Heart left ventricle (tissue), 16 donors: ENCODE measurements at regions not wholly inside any gene's neighbourhood (a gene's known extent, or its start where the extent isn't known, plus 50 kb on each side); places are given as distances from the start of the nearest gene placed in this dataset.

Experiments
- ATAC-seq, 4 donors: fragments of 200-7000 bp; cut with Tn5 transposase; one replicate each; pipeline ENCODE4 v1.9.1; 2020 to 2022; ENCODE audit warnings: moderate library complexity in 4 of 4, mild to moderate bottlenecking in 3 of 4, moderate number of reproducible peaks in 1 of 4
- DNase-seq, 5 donors: peaks; one replicate each; pipeline ENCODE4 v3.0.0-alpha.2; 2020
- H3K27ac ChIP-seq, 12 donors: fragments of 200-600 bp; sonication (generic) in 4 of 12; one replicate each; pipeline versions ENCODE4 v1.5.0 to v1.8.0; 2016 to 2022; ENCODE audit warnings: mild to moderate bottlenecking in 2 of 12
- H3K27me3 ChIP-seq, 9 donors: fragments of 200-600 bp; sonication (generic) in 2 of 9; one replicate each; pipeline versions ENCODE4 v1.5.1 to v1.8.0; 2016 to 2022; ENCODE audit warnings: mild to moderate bottlenecking in 3 of 9
- H3K36me3 ChIP-seq, 9 donors: fragments of 200-600 bp; sonication (generic) in 2 of 9; one replicate each; pipeline versions ENCODE4 v1.5.0 to v1.8.0; 2018 to 2022; ENCODE audit warnings: mild to moderate bottlenecking in 2 of 9
- H3K4me1 ChIP-seq, 12 donors: fragments of 200-600 bp; sonication (generic) in 4 of 12; one replicate each; pipeline versions ENCODE4 v1.5.0 to v1.8.0; 2016 to 2022; ENCODE audit warnings: mild to moderate bottlenecking in 3 of 12
- H3K4me3 ChIP-seq, 12 donors: fragments of 200-600 bp; sonication (generic) in 4 of 12; one replicate each; pipeline versions ENCODE4 v1.5.0 to v1.8.0; 2017 to 2022; ENCODE audit warnings: mild to moderate bottlenecking in 9 of 12, moderate library complexity in 4 of 12
- H3K9me3 ChIP-seq, 12 donors: fragments of 200-600 bp; sonication (generic) in 4 of 12; one replicate each; pipeline versions ENCODE4 v1.5.0 to v1.8.0; 2016 to 2022; ENCODE audit warnings: mild to moderate bottlenecking in 1 of 12
- POLR2A ChIP-seq, 2 donors: fragments of 450-650 bp; IDR thresholded peaks; one replicate each; pipeline ENCODE4 v1.6.1; 2017; ENCODE audit warnings: antibody characterized with exemption in 2 of 2, mild to moderate bottlenecking in 2 of 2, moderate library complexity in 2 of 2
- WGBS, 4 donors: extraction: QIAGEN DNeasy Blood & Tissue Kit in 2 of 4; methylation state at CpG; one replicate each; pipeline versions ENCODE4 v1.1.5 to v1.1.7; 2013 to 2018; 5-methylcytosine and 5-hydroxymethylcytosine counted together
- intact Hi-C, 10 donors: fragments of 100-400 bp; cut with DNase I; formaldehyde crosslinking; loops; one replicate each; pipeline versions ENCODE4 v1.11.1 to v1.14.2; 2022
- TF ChIP-seq, protein P1 (sequence below), 12 donors: fragments of 200-600 bp; sonication (generic) in 4 of 12; IDR thresholded peaks; one replicate each; pipeline versions ENCODE4 v1.5.0 to v1.8.0; 2018 to 2022; ENCODE audit warnings: antibody characterized with exemption in 12 of 12, mild to moderate bottlenecking in 5 of 12
- donor health status: ischemic (EF 13 %, LVEDD 7.1; RV severe dilation, severe dysfunction).
- donor health status: healthy with polysubstance abuse.
- donor health status: DM: no; HTN: yes; CAD: no.
- donor health status: DM: no; HTN: no; CAD: no.
- donor health status: ischemic (EF 25% LVEDD 6.9; RV normal size, moderate dysfunction).
- donor health status: ischemic (EF 25% LVEDD 5.7; RV mildly dilated, moderate dysfunction).
- donor health status: healthy.
- donor health status: DM: yes; HTN: yes; CAD: no.
- donor health status: ischemic (EF 35%, LVEDD 5.7; RV mildly dilated, moderate dysfunction).
- donor health status: nonischemic (EF 11% LVEDD 7.7; RV severe dilation, severe dysfunction).
- donor health status: DM: yes; HTN: yes; CAD: no.
- donor health status: PGD.
- donor health status: ischemic (EF 29% LVEDD 5.4; RV normal size, mild dysfunction).
- donor health status: nonischemic (EF 23%, LVEDD 6.1; RV moderate dilation, normal function).

DNA sequence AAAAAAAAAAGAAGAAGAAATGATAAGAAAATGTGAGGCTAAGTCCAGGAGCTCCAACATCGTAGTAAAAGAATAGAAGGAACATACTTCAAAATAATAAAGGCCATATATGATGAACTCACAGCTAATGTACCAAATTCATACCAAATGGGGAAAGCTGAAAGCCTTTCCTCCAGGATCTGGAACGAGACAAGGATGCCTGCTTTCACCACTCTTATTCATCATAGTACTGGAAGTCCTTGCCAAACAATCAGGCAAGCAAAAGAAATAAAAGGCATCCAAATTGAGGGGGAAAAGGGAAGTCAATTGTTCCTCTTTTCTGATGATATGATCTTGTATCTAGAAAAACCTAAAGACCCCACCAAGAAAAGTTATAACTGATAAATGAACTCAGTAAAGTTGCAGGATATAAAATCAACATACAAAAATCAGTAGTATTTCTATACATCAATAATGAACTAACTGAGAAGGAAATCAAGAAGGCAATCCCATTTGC is 170.6 kb downstream of the METTL4 start:
- TF ChIP-seq, protein P1, sequence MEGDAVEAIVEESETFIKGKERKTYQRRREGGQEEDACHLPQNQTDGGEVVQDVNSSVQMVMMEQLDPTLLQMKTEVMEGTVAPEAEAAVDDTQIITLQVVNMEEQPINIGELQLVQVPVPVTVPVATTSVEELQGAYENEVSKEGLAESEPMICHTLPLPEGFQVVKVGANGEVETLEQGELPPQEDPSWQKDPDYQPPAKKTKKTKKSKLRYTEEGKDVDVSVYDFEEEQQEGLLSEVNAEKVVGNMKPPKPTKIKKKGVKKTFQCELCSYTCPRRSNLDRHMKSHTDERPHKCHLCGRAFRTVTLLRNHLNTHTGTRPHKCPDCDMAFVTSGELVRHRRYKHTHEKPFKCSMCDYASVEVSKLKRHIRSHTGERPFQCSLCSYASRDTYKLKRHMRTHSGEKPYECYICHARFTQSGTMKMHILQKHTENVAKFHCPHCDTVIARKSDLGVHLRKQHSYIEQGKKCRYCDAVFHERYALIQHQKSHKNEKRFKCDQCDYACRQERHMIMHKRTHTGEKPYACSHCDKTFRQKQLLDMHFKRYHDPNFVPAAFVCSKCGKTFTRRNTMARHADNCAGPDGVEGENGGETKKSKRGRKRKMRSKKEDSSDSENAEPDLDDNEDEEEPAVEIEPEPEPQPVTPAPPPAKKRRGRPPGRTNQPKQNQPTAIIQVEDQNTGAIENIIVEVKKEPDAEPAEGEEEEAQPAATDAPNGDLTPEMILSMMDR (IDR thresholded peaks at IDR 0.05): no peak
- TF ChIP-seq POLR2A (IDR thresholded peaks at IDR 0.05): no peak
- WGBS, 4 donors: 60 to 68% (median 63%) methylated on average over 2 of the region's 2 CpGs
- ATAC-seq (no peak), DNase-seq (no peak)
- no peaks in the 10 kb centered on the region for H3K36me3 ChIP-seq
- no peak overlapping the region for H3K4me3 ChIP-seq
- intact Hi-C loops: no loop called here
- peaks cover 0 to 3% (median 0%) of the 10 kb centered on the region in 12 donors for H3K9me3 ChIP-seq
- no peaks in the 10 kb centered on the region for H3K4me1 ChIP-seq
- H3K27me3 ChIP-seq: no peaks in the 10 kb centered on the region
- H3K27ac ChIP-seq: no peak overlapping the region

DNA sequence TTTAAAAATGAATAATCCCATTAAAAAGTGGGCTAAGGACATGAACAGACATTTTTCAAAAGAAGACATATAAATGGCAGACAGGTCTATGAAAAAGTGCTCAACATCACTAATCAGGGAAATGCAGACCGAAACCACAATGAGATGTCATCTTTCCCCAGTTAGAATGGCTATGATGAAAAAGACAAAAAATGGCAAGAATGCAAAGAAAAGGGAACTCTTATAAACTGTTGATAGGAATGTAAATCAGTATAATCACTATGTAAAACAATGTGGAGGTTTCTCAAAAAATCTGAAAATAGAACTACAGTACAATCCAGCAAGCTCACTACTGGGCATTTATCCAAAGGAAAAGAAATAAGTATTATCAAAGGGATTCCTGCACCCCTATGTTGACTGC is 169.2 kb downstream of the METTL4 start:
- no peak overlapping the region for H3K4me3 ChIP-seq
- H3K9me3 ChIP-seq: peaks cover 0 to 3% (median 0%) of the 10 kb centered on the region in 12 donors
- H3K27me3 ChIP-seq: no peaks in the 10 kb centered on the region
- no peak overlapping the region for H3K27ac ChIP-seq
- DNase-seq (no peak), ATAC-seq (no peak)
- H3K36me3 ChIP-seq: no peaks in the 10 kb centered on the region
- intact Hi-C loops: no loop called here
- 82 to 86% (median 85%) methylated on average over 1 of the region's 1 CpG for WGBS, 4 donors
- TF ChIP-seq POLR2A (IDR thresholded peaks at IDR 0.05): no peak
- TF ChIP-seq, protein P1 (IDR thresholded peaks at IDR 0.05): no peak
- H3K4me1 ChIP-seq: no peaks in the 10 kb centered on the region

DNA sequence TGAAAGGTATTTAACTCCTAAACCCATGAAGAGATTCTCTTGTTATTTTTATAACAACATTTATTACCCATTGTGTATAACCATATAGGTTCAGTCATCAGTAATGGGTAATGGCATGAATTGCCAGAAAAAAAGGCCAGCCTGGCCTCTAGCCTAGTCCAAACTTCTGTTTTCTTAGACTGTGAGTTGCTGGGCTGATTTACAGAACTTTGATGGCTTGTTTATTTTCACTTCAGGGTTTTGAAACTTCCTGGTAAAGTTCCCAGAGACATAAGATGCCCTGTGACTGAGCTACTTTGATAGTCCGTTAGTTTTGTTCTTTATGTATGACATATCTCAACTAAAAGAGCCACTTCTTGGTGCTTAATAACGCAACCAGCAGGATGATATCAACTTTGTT is 164.8 kb downstream of the METTL4 start:
- 61 to 76% (median 71%) methylated on average over 2 of the region's 2 CpGs for WGBS, 4 donors
- DNase-seq: no peak
- Histone ChIP-seq H3K4me1 (no peaks in the 10 kb centered on the region), H3K27me3 (no peaks in the 10 kb centered on the region), H3K4me3 (no peak overlapping the region), H3K9me3 (no peaks in the 10 kb centered on the region), H3K36me3 (no peaks in the 10 kb centered on the region), H3K27ac (no peak overlapping the region)
- no peak for ATAC-seq
- TF ChIP-seq, protein P1 (IDR thresholded peaks at IDR 0.05): no peak
- no peak for TF ChIP-seq POLR2A (IDR thresholded peaks at IDR 0.05)
- intact Hi-C loops: no loop called here

DNA sequence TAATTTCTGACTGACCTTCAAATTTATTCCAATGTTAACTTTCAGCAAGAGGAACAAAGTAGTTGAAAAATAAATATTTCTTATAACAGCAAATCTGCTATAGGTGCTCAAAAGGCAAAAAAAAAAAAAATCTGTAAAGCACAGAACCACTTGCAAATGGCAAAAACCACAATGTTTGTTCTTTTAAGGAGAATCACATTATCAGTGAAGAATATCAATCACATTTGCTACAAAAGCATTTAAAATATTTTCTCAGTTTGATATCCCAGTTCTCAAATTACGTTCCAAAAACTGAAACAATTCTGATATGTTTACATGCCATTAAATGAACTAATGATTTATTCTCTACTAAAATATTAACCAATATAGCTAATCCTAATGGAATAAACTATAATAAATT is 163.3 kb downstream of the METTL4 start:
- no peaks in the 10 kb centered on the region for H3K9me3 ChIP-seq
- ATAC-seq: no peak
- intact Hi-C loops: no loop called here
- 64 to 94% (median 89%) methylated on average over 1 of the region's 1 CpG for WGBS, 4 donors
- H3K4me1 ChIP-seq: no peaks in the 10 kb centered on the region
- H3K36me3 ChIP-seq: no peaks in the 10 kb centered on the region
- H3K27me3 ChIP-seq: no peaks in the 10 kb centered on the region
- no peak for DNase-seq
- H3K27ac ChIP-seq: no peak overlapping the region
- H3K4me3 ChIP-seq: no peak overlapping the region
- TF ChIP-seq POLR2A (IDR thresholded peaks at IDR 0.05): no peak
- TF ChIP-seq, protein P1 (IDR thresholded peaks at IDR 0.05): no peak
